NOMO-1 (cell line): ENCODE measurements at regions not wholly inside any gene's neighbourhood (a gene's known extent, or its start where the extent isn't known, plus 50 kb on each side); places are given as distances from the start of the nearest gene placed in this dataset.
A peak's percentile ranks its signal among the peaks of the same experiment; 100 is the strongest.
"Not testable (repeated sequence)": the region's sequence is repeated elsewhere in the genome, so short reads cannot be mapped to it uniquely, and the experiment has no call there.

Experiments
- DNase-seq, 2 experiments: peaks; one replicate each; lab custom pipeline; 2025; ENCODE audit not compliant: unreplicated experiment in 2 of 2; lab: John Stamatoyannopoulos, UW

GRCh38 chr2:156006721-156007618 lies 325.6 kb downstream of the NR4A2 start:
- DNase-seq = no peak

GRCh38 chr2:156005999-156006712 lies 326.4 kb downstream of the NR4A2 start:
- DNase-seq = no peak

- DNase-seq = no peak
Observed at GRCh38 chr2:156005531-156005930, 327.0 kb downstream of the NR4A2 start.

DNA sequence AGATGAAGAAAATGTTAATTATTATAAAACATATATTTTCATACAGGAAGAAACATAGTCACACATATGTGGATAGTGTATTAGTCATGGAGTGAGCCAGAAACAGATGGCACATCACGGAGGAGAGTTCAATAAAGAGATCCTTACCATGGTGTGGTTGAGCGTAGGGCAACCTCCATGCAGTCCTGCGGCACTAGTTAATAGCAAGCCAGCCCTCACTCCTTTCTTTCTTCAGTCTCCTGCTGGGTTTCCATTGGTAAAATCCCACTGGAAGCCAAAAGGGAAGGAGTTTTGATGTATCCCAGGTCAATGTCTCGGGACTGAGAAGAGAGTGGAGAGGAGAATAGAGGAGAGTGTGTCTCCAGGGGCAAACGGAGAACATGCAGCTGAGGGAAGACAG lies 328.1 kb downstream of the NR4A2 start:
- no peak for DNase-seq

- DNase-seq = no peak
Observed at GRCh38 chr2:156003780-156004179, 328.7 kb downstream of the NR4A2 start.

DNA sequence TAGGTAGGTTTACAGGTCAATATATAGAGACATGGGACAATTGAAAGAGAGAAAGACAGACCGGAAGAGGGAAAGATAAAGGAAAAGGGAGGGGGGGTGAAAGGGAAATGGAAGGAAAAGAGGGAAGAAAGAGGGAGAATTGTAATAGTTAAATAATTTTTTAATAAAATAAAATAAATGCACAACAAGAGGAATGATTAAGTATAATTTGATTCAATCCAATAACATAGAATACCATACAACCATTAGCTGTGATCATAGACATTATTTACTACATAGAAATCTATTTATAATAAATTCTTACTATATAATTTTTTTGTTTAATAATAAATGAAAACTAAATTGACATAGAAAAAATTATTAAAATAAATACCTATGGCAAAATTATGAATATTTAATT lies 330.7 kb downstream of the NR4A2 start:
- no peak for DNase-seq

DNA sequence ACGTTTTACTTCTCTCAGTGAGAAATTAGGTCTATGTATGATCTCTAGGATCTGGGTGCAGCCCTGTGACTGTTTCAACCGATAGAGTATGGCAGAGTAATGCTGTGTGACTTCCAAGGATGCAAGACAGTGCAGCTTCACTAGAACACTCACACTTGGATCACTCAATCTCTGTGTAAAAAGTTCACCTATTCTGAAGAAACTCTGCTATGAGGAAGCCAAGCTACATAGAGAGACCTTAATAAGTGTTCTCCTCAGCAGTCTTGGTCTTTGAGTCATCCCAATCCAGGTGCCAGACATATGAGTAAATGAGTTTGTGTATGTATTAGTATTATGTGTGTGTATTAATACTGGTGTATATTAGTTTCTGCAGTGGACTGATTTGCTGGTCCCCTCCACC lies 335.0 kb downstream of the NR4A2 start:
- DNase-seq = no peak

- DNase-seq = no peak
Observed at GRCh38 chr2:155994315-155994714, 338.2 kb downstream of the NR4A2 start.

- DNase-seq = no peak
Observed at GRCh38 chr2:155983845-155984244, 348.7 kb downstream of the NR4A2 start.

GRCh38 chr2:155982135-155982534 lies 350.4 kb downstream of the NR4A2 start:
- no peak for DNase-seq

GRCh38 chr2:155980941-155981560 lies 351.5 kb downstream of the NR4A2 start:
- DNase-seq = peak in 1 of 2 experiments; percentile 33

DNA sequence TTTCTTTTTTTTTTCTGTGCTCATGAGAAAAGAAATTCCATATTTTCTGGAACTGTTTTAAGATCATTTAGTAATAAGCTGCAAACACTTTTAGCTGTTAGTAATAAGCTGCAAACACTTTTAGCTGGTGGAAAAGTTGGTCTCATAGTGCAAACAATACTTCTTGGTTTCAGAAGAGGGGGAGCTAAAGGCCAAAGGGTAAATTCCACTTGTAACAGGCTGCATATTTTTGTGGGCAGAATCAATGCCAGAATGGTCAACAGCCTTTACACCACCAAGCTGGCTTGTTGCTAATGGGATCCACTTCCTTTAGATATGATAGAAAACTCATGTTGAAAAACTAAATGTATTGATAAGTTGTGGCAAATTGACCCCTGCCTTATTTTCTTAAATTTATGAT lies 356.8 kb downstream of the NR4A2 start:
- DNase-seq = no peak

GRCh38 chr2:155972916-155973315 lies 359.6 kb downstream of the NR4A2 start:
- no peak for DNase-seq

GRCh38 chr2:155966064-155966471 lies 366.5 kb downstream of the NR4A2 start:
- DNase-seq = not testable (repeated sequence)

DNA sequence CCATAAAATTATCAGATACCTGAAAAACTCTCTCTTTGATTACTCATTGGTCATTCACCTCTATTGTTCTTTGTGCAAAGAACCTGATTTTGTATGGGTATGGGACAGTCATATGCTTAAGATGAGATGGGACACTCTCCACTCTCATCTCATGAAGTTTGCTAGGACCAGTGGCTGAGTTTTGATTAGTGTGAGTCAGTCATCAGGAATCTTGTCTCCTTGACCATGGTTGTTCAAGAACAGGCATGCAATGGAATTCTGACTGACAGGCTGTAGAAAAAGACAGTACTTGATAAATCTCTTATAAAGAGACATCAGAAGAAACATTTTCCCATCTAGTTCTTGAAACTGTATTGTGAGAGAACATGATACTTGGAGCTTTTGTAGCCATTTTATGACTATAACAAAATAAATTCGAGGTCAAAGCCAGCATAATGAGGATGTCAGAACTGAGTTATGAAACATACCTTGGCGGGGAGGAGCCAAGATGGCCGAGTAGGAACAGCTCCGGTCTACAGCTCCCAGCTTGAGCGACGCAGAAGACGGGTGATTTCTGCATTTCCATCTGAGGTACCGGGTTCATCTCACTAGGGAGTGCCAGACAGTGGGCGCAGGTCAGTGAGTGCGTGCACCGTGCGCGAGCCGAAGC lies 367.0 kb downstream of the NR4A2 start:
- no peak for DNase-seq

GRCh38 chr2:155961641-155962040 lies 370.9 kb downstream of the NR4A2 start:
- DNase-seq = no peak

DNA sequence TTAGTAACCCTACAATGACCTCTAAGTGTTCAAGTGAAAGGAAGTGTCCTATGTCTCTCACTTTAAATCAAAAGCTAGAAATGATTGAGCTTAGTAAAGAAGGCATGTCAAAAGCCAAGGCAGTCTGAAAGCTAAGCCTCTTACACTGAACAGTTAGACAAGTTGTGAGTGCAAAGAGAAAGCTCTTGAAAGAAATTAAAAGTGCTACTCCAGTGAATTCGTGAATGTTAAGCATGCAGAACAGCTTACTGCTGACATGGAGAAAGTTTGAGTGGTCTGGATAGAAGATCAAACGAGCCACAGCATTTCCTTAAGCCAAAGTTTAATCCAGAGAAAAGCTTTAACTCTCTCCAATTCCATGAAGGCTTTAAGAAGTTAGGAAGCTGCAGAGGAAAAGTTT lies 373.7 kb downstream of the NR4A2 start:
- DNase-seq = no peak

GRCh38 chr2:155947069-155947468 lies 385.5 kb downstream of the NR4A2 start:
- DNase-seq = no peak

DNA sequence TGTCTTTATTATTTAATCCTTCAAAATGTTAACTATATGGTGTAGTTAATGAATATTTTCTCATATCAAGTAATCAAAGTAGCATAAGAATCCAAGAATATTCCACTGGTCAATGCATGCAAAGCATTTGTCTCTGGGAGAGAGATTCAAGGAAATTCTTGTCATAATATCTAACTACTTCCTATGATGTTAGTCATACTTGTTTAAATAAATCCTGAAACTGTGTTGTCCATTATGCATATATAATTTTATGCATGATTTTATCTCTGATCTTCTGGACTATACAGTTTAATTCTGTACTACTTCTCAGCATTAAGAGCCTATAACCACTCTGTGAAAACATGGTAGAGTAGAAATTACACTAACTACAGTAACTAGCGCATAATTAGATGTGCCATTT lies 388.3 kb downstream of the NR4A2 start:
- no peak for DNase-seq

GRCh38 chr2:155930312-155930711 lies 402.2 kb downstream of the NR4A2 start:
- no peak for DNase-seq

DNA sequence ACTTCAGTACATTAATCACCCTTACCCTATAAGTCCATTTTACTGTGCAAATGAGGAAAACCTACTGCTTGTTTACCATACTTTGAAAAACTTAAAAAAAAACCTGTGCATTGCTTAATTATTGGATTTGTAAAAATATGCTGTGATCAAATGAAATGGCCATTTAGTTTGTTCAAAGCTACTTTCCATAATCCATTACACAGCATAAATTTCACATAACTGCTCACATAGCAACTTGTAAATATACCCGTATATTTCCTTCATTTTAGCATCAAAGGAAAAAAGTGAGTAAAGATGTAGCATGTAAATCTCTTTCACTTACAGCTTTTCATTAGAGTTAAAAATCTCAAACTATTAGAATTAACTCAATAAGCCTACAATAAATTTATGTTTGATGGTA lies 415.1 kb downstream of the NR4A2 start:
- no peak for DNase-seq
